ENCODE measurements at regions not wholly inside any gene's neighbourhood (a gene's known extent, or its start where the extent isn't known, plus 50 kb on each side); places are given as distances from the start of the nearest gene placed in this dataset.
"Not testable (repeated sequence)": the region's sequence is repeated elsewhere in the genome, so short reads cannot be mapped to it uniquely, and the experiment has no call there.

DNA sequence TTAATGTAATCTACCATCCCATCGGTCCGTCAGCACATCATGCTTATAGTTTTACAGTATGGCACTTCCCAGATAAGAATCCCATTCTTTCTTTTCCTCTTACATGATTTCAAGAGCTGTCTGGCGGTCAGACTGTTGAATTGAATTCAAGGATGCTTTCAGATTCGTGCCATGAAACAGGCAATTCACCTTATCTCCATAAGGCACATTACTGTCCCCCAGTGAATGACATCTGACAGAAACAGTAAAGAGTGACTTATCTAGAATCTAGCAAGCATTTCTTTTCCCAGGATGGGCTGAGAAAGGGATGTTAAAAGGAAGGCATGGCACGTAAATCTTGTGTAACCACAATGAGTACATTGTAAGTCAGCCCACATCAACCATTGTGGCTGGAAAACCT lies 61.1 kb upstream of the SEM1 start:
- H3K4me1 ChIP-seq (ENCODE audit: control insufficient read depth, insufficient read depth, low read length, unreplicated experiment): no peaks in the 10 kb centered on the region
- H3K27me3 ChIP-seq (ENCODE audit: insufficient read depth, low read length): peaks cover 57% of the 10 kb centered on the region
- no peak overlapping the region for H3K4me3 ChIP-seq (ENCODE audit: low read depth, low read length)
- H3K36me3 ChIP-seq (ENCODE audit: insufficient read depth, low read length): no peaks in the 10 kb centered on the region
- no peaks in the 10 kb centered on the region for H3K79me2 ChIP-seq (ENCODE audit: control insufficient read depth, insufficient read depth, low read length, unreplicated experiment)
- H3K27ac ChIP-seq (ENCODE audit: low read depth, low read length): no peak overlapping the region
- no peak overlapping the region for H2AFZ ChIP-seq (ENCODE audit: low read length, unreplicated experiment)

DNA sequence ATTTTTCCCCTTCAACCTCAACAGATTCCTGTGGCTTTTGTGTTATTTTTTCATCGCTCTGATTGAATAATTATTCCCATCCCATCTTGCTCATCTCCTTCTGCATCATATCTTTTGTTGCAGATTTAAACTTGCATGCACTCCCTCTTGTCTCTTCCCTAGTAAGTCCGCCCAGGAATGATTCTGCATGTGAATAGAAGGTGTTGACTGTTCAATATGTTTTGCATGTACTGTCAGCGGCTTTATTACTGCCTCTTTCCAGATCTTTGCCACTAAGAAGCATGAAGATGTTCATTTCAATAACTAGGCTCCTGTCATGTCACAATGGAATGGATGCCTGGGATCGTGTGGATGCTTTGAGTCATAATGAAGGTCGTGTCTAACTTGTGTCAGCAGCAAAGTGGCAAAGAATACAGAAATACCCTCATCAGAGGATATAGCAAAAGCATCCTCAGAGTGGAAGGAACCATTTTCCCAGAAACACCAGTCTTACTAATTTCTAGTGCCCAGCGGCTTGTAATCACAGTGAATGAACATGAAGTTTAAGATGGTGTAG lies 62.6 kb upstream of the SEM1 start:
- no peak overlapping the region for H3K27ac ChIP-seq (ENCODE audit: low read depth, low read length)
- H3K4me3 ChIP-seq (ENCODE audit: low read depth, low read length): no peak overlapping the region
- H2AFZ ChIP-seq (ENCODE audit: low read length, unreplicated experiment): no peak overlapping the region
- peaks cover 56% of the 10 kb centered on the region for H3K27me3 ChIP-seq (ENCODE audit: insufficient read depth, low read length)
- no peaks in the 10 kb centered on the region for H3K4me1 ChIP-seq (ENCODE audit: control insufficient read depth, insufficient read depth, low read length, unreplicated experiment)
- no peaks in the 10 kb centered on the region for H3K79me2 ChIP-seq (ENCODE audit: control insufficient read depth, insufficient read depth, low read length, unreplicated experiment)
- H3K36me3 ChIP-seq (ENCODE audit: insufficient read depth, low read length): no peaks in the 10 kb centered on the region

- H3K27me3 ChIP-seq (ENCODE audit: insufficient read depth, low read length): peaks cover 53% of the 10 kb centered on the region
These were observed 63.8 kb upstream of the SEM1 start for GRCh38 chr7:96773483-96773882.

GRCh38 chr7:96774358-96774757 lies 64.7 kb upstream of the SEM1 start:
- Histone ChIP-seq H3K36me3 (ENCODE audit: insufficient read depth, low read length) (no peaks in the 10 kb centered on the region), H3K79me2 (ENCODE audit: control insufficient read depth, insufficient read depth, low read length, unreplicated experiment) (no peaks in the 10 kb centered on the region), H3K27me3 (ENCODE audit: insufficient read depth, low read length) (peaks cover 45% of the 10 kb centered on the region), H3K4me1 (ENCODE audit: control insufficient read depth, insufficient read depth, low read length, unreplicated experiment) (no peaks in the 10 kb centered on the region), H3K4me3 (ENCODE audit: low read depth, low read length) (no peak overlapping the region), H3K27ac (ENCODE audit: low read depth, low read length) (no peak overlapping the region), H2AFZ (ENCODE audit: low read length, unreplicated experiment) (no peak overlapping the region)

More at GRCh38 chr7:96773483-96773882, 63.8 kb upstream of the SEM1 start:
- no peak overlapping the region for H2AFZ ChIP-seq (ENCODE audit: low read length, unreplicated experiment)
- no peaks in the 10 kb centered on the region for H3K79me2 ChIP-seq (ENCODE audit: control insufficient read depth, insufficient read depth, low read length, unreplicated experiment)
- no peak overlapping the region for H3K4me3 ChIP-seq (ENCODE audit: low read depth, low read length)
- H3K27ac ChIP-seq (ENCODE audit: low read depth, low read length): no peak overlapping the region
- H3K4me1 ChIP-seq (ENCODE audit: control insufficient read depth, insufficient read depth, low read length, unreplicated experiment): no peaks in the 10 kb centered on the region
- H3K36me3 ChIP-seq (ENCODE audit: insufficient read depth, low read length): no peaks in the 10 kb centered on the region

DNA sequence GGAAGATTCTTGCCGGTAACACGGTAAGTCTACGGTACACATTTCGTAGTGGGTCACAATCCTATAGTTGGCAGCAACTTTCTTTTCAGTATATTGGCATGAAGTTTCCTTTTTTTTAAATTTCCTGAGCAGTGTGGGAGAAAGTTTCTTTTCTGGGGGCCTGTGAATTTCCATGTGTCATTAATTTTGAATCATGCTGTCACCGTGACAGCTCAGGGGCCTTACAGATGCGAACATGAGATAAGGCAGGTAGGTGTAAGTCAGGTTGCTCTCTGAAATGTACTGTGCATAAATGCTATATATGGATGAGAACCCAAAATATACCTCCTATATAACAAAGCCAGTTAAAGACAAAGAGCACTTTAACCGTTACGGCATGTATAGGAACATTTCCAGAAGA lies 65.4 kb upstream of the SEM1 start:
- no peaks in the 10 kb centered on the region for H3K36me3 ChIP-seq (ENCODE audit: insufficient read depth, low read length)
- no peak overlapping the region for H3K4me3 ChIP-seq (ENCODE audit: low read depth, low read length)
- no peak overlapping the region for H2AFZ ChIP-seq (ENCODE audit: low read length, unreplicated experiment)
- H3K79me2 ChIP-seq (ENCODE audit: control insufficient read depth, insufficient read depth, low read length, unreplicated experiment): no peaks in the 10 kb centered on the region
- H3K4me1 ChIP-seq (ENCODE audit: control insufficient read depth, insufficient read depth, low read length, unreplicated experiment): no peaks in the 10 kb centered on the region
- H3K27me3 ChIP-seq (ENCODE audit: insufficient read depth, low read length): peaks cover 40% of the 10 kb centered on the region
- no peak overlapping the region for H3K27ac ChIP-seq (ENCODE audit: low read depth, low read length)

DNA sequence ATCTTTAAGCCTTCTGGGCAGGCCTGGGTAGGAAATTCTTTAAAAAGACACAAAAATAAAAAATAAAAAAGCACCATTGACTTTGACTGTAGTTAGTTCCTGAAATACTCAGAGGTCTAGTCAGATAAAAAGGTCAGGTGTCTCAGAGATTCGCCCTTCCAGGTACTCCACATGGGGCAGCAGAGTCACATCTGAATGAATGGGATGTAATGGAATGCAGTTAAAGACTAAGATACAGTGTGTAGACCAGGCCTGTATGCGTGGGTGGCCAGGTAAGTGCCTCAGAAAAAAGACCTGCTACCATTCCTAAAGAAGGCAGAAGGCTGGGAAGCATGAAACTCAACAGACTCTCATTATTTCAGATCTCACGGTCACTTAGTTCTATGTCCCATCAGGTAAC lies 68.6 kb upstream of the SEM1 start:
- Histone ChIP-seq H3K27ac (ENCODE audit: low read depth, low read length) (no peak overlapping the region), H3K36me3 (ENCODE audit: insufficient read depth, low read length) (no peaks in the 10 kb centered on the region), H3K4me1 (ENCODE audit: control insufficient read depth, insufficient read depth, low read length, unreplicated experiment) (no peaks in the 10 kb centered on the region), H3K27me3 (ENCODE audit: insufficient read depth, low read length) (peaks cover 10% of the 10 kb centered on the region; the same call in 1 of the 2 replicates), H3K4me3 (ENCODE audit: low read depth, low read length) (no peak overlapping the region), H2AFZ (ENCODE audit: low read length, unreplicated experiment) (no peak overlapping the region), H3K79me2 (ENCODE audit: control insufficient read depth, insufficient read depth, low read length, unreplicated experiment) (no peaks in the 10 kb centered on the region)

DNA sequence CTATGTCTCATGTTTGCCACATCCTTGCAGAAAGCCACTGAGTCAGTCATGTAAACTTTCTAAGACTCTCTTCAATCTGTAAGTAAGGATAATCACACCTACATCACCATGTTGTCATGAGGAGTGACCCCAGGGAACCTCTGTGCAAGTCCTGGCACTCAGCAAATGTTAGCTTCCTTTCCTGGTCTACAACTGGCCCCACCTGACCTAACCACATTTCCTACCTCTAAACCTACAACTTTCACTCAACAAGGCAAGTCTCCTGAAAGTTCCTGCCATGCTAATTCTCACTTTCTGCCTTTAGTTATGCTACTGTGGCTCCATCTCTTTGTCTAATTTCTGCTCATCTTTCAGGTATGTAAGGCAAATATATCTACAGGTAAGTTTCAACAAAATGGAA lies 72.3 kb upstream of the SEM1 start:
- Histone ChIP-seq H3K27ac (ENCODE audit: low read depth, low read length) (no peak overlapping the region), H3K4me3 (ENCODE audit: low read depth, low read length) (no peak overlapping the region), H3K36me3 (ENCODE audit: insufficient read depth, low read length) (no peaks in the 10 kb centered on the region), H2AFZ (ENCODE audit: low read length, unreplicated experiment) (no peak overlapping the region), H3K27me3 (ENCODE audit: insufficient read depth, low read length) (no peaks in the 10 kb centered on the region), H3K79me2 (ENCODE audit: control insufficient read depth, insufficient read depth, low read length, unreplicated experiment) (no peaks in the 10 kb centered on the region), H3K4me1 (ENCODE audit: control insufficient read depth, insufficient read depth, low read length, unreplicated experiment) (no peaks in the 10 kb centered on the region)

DNA sequence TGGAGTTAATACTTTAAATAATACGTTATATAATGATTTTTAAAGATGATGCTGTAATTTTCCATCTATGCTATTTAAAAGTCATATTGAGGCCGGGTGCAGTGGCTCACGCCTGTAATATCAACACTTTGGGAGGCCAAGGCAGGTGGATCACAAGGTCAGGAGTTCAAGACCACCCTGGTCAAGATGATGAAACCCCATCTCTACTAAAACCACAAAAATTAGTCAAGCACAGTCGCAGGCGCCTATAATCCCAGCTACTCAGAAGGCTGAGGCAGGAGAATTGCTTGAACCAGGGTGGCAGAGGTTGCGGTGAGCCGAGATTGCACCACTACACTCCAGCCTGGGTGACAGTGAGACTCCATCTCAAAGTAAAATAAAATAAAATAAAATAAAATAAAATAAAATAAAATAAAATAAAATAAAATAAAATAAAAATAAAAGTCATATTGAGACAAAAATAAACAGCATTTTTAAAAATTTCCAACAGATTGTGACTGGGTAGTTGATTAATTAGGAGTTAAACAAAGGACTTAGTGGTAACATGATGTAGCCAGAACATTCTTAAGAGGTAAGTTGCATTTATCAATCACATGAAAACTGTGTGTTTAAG lies 73.1 kb upstream of the SEM1 start:
- not testable (repeated sequence) for H3K79me2 ChIP-seq (ENCODE audit: control insufficient read depth, insufficient read depth, low read length, unreplicated experiment); H3K36me3 ChIP-seq (ENCODE audit: insufficient read depth, low read length); H3K27ac ChIP-seq (ENCODE audit: low read depth, low read length); H3K27me3 ChIP-seq (ENCODE audit: insufficient read depth, low read length); H3K4me3 ChIP-seq (ENCODE audit: low read depth, low read length); H3K4me1 ChIP-seq (ENCODE audit: control insufficient read depth, insufficient read depth, low read length, unreplicated experiment); H2AFZ ChIP-seq (ENCODE audit: low read length, unreplicated experiment)

DNA sequence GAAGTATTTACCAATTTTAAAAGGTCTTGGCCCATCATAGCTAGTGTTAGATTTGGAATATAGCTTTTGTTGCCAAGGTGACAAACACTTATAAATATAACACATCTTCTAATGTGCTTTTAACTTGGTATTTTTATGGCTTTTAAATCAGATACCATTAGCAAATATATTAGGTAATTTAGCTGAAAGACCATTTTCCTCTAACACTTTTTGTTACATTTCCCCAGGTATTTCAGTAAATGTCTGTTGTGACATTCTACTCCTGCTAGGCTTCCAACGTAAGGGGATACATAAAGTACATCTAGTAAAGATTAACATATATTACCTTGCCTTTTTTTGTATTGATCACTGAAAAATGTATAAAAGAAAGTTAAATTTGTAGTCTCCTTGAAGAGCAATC lies 75.0 kb upstream of the SEM1 start:
- H3K4me1 ChIP-seq (ENCODE audit: control insufficient read depth, insufficient read depth, low read length, unreplicated experiment): no peaks in the 10 kb centered on the region
- H3K27ac ChIP-seq (ENCODE audit: low read depth, low read length): no peak overlapping the region
- H3K79me2 ChIP-seq (ENCODE audit: control insufficient read depth, insufficient read depth, low read length, unreplicated experiment): no peaks in the 10 kb centered on the region
- no peak overlapping the region for H3K4me3 ChIP-seq (ENCODE audit: low read depth, low read length)
- no peak overlapping the region for H2AFZ ChIP-seq (ENCODE audit: low read length, unreplicated experiment)
- no peaks in the 10 kb centered on the region for H3K27me3 ChIP-seq (ENCODE audit: insufficient read depth, low read length)
- no peaks in the 10 kb centered on the region for H3K36me3 ChIP-seq (ENCODE audit: insufficient read depth, low read length)

GRCh38 chr7:96786261-96786997 lies 76.8 kb upstream of the SEM1 start:
- no peak overlapping the region for H3K27ac ChIP-seq (ENCODE audit: low read depth, low read length)
- no peaks in the 10 kb centered on the region for H3K27me3 ChIP-seq (ENCODE audit: insufficient read depth, low read length)
- no peaks in the 10 kb centered on the region for H3K4me1 ChIP-seq (ENCODE audit: control insufficient read depth, insufficient read depth, low read length, unreplicated experiment)
- no peaks in the 10 kb centered on the region for H3K79me2 ChIP-seq (ENCODE audit: control insufficient read depth, insufficient read depth, low read length, unreplicated experiment)
- no peaks in the 10 kb centered on the region for H3K36me3 ChIP-seq (ENCODE audit: insufficient read depth, low read length)
- no peak overlapping the region for H2AFZ ChIP-seq (ENCODE audit: low read length, unreplicated experiment)
- H3K4me3 ChIP-seq (ENCODE audit: low read depth, low read length): no peak overlapping the region

GRCh38 chr7:96786998-96787395 lies 77.4 kb upstream of the SEM1 start:
- Histone ChIP-seq H2AFZ (ENCODE audit: low read length, unreplicated experiment) (no peak overlapping the region), H3K4me3 (ENCODE audit: low read depth, low read length) (no peak overlapping the region), H3K27ac (ENCODE audit: low read depth, low read length) (no peak overlapping the region), H3K36me3 (ENCODE audit: insufficient read depth, low read length) (no peaks in the 10 kb centered on the region), H3K27me3 (ENCODE audit: insufficient read depth, low read length) (no peaks in the 10 kb centered on the region), H3K79me2 (ENCODE audit: control insufficient read depth, insufficient read depth, low read length, unreplicated experiment) (no peaks in the 10 kb centered on the region), H3K4me1 (ENCODE audit: control insufficient read depth, insufficient read depth, low read length, unreplicated experiment) (no peaks in the 10 kb centered on the region)

Measured in ACC112 (cell line).